GM19240 (cell line): ENCODE measurements at regions not wholly inside any gene's neighbourhood (a gene's known extent, or its start where the extent isn't known, plus 50 kb on each side); places are given as distances from the start of the nearest gene placed in this dataset.

Source experiments
- DNase-seq: peaks from one replicate; pipeline ENCODE4 v3.0.0; 2011; ENCODE audit warnings: low spot score; ENCODE audit not compliant: insufficient read length

- no peak for DNase-seq
Measured at GRCh38 chr9:126017758-126018157, 270.6 kb downstream of the PBX3 start.

- no peak for DNase-seq
Measured at GRCh38 chr9:126020836-126021235, 273.7 kb downstream of the PBX3 start.

- no peak for DNase-seq
Measured at GRCh38 chr9:126023962-126024361, 276.8 kb downstream of the PBX3 start.

GRCh38 chr9:126024581-126025230 lies 277.5 kb downstream of the PBX3 start:
- DNase-seq = no peak

- no peak for DNase-seq
Measured at GRCh38 chr9:126025991-126026390, 278.8 kb downstream of the PBX3 start.

GRCh38 chr9:126027566-126027965 lies 280.4 kb downstream of the PBX3 start:
- no peak for DNase-seq

- DNase-seq = no peak
Measured at GRCh38 chr9:126028746-126029145, 281.6 kb downstream of the PBX3 start.

- DNase-seq = no peak
Measured at GRCh38 chr9:126030716-126031115, 283.5 kb downstream of the PBX3 start.

GRCh38 chr9:126031116-126031515 lies 283.9 kb downstream of the PBX3 start:
- no peak for DNase-seq

- no peak for DNase-seq
Measured at GRCh38 chr9:126032135-126032534, 285.0 kb downstream of the PBX3 start.

- no peak for DNase-seq
Measured at GRCh38 chr9:126033318-126033717, 286.1 kb downstream of the PBX3 start.

- DNase-seq = no peak
Measured at GRCh38 chr9:126033956-126034355, 286.8 kb downstream of the PBX3 start.

GRCh38 chr9:126036881-126037291 lies 289.7 kb downstream of the PBX3 start:
- no peak for DNase-seq

- no peak for DNase-seq
Measured at GRCh38 chr9:126038790-126039189, 287.8 kb upstream of the MVB12B start.

- no peak for DNase-seq
Measured at GRCh38 chr9:126043681-126044080, 282.9 kb upstream of the MVB12B start.

- no peak for DNase-seq
Measured at GRCh38 chr9:126049088-126049487, 277.5 kb upstream of the MVB12B start.

GRCh38 chr9:126049896-126050604 lies 276.6 kb upstream of the MVB12B start:
- no peak for DNase-seq

GRCh38 chr9:126050605-126050990 lies 276.0 kb upstream of the MVB12B start:
- no peak for DNase-seq

GRCh38 chr9:126051446-126052130 lies 275.0 kb upstream of the MVB12B start:
- no peak for DNase-seq

- DNase-seq = no peak
Measured at GRCh38 chr9:126052791-126053190, 273.8 kb upstream of the MVB12B start.

GRCh38 chr9:126053913-126054312 lies 272.7 kb upstream of the MVB12B start:
- no peak for DNase-seq

GRCh38 chr9:126055381-126055985 lies 271.1 kb upstream of the MVB12B start:
- no peak for DNase-seq
